ENCODE measurements at regions not wholly inside any gene's neighbourhood (a gene's known extent, or its start where the extent isn't known, plus 50 kb on each side); places are given as distances from the start of the nearest gene placed in this dataset.

DNA sequence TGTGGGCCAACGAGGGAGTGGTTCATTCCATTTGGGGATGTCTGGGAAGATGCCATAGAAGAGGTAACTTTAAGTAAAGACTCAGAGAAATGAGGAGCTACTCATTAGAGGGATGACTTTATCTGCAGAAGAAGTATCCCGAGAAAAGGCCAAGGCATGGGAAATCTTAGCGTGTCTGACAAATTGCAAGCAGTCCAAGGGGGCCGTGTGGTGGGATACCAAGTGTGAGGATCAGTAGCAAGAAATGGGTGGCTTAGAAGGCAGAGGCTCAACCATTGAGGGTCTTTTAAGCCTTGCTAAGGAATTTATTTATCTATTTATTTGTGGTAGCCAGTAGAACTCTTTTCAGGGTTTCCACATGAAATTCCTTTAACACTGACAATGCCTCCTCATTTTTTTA lies 436.4 kb downstream of the RNF144A start:
- TF ChIP-seq, protein P1, sequence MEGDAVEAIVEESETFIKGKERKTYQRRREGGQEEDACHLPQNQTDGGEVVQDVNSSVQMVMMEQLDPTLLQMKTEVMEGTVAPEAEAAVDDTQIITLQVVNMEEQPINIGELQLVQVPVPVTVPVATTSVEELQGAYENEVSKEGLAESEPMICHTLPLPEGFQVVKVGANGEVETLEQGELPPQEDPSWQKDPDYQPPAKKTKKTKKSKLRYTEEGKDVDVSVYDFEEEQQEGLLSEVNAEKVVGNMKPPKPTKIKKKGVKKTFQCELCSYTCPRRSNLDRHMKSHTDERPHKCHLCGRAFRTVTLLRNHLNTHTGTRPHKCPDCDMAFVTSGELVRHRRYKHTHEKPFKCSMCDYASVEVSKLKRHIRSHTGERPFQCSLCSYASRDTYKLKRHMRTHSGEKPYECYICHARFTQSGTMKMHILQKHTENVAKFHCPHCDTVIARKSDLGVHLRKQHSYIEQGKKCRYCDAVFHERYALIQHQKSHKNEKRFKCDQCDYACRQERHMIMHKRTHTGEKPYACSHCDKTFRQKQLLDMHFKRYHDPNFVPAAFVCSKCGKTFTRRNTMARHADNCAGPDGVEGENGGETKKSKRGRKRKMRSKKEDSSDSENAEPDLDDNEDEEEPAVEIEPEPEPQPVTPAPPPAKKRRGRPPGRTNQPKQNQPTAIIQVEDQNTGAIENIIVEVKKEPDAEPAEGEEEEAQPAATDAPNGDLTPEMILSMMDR (conservative IDR thresholded peaks at IDR 0.05; ENCODE audit: low read length) = no peak
- TF ChIP-seq EZH2phosphoT487 (IDR thresholded peaks at IDR 0.05; ENCODE audit: borderline replicate concordance) = no peak

Measured in Loucy (cell line).